Mesendoderm (in vitro differentiated cells): ENCODE measurements at regions not wholly inside any gene's neighbourhood (a gene's known extent, or its start where the extent isn't known, plus 50 kb on each side); places are given as distances from the start of the nearest gene placed in this dataset.

ENCODE experiments used
- DNase-seq: peaks from one replicate; pipeline ENCODE4 v3.0.0; 2013
- H2AK5ac ChIP-seq: 2 replicates; pipeline ENCODE4 v1.6.1; 2013; ENCODE audit warnings: low read length, inconsistent platforms
- H2BK120ac ChIP-seq: 2 replicates; pipeline ENCODE4 v1.6.1; 2013; ENCODE audit warnings: low read depth, mild to moderate bottlenecking, low read length, moderate library complexity, mixed read lengths
- H2BK15ac ChIP-seq: replicated peaks from 2 replicates; pipeline ENCODE4 v1.6.1; 2013; ENCODE audit warnings: low read depth, mild to moderate bottlenecking, moderate library complexity
- H2BK5ac ChIP-seq: 2 replicates; pipeline ENCODE4 v1.6.1; 2013; ENCODE audit warnings: low read length, inconsistent platforms
- H3K18ac ChIP-seq: 2 replicates; pipeline ENCODE4 v1.6.1; 2013; ENCODE audit warnings: mild to moderate bottlenecking, low read length, mixed read lengths
- H3K23ac ChIP-seq: one replicate; pipeline ENCODE4 v1.6.1; 2013; ENCODE audit warnings: low read length
- H3K27ac ChIP-seq: 2 replicates; pipeline ENCODE4 v1.5.1; 2013; ENCODE audit warnings: low read depth, mild to moderate bottlenecking, inconsistent platforms, low read length, moderate library complexity
- H3K27me3 ChIP-seq: 2 replicates; pipeline ENCODE4 v1.6.1; 2013; ENCODE audit warnings: low read length, control low read depth, mild to moderate bottlenecking, inconsistent platforms; ENCODE audit not compliant: insufficient read depth, poor library complexity
- H3K36me3 ChIP-seq: 2 replicates; pipeline ENCODE4 v1.6.1; 2013; ENCODE audit warnings: low read length, inconsistent platforms; ENCODE audit not compliant: control insufficient read depth, insufficient read depth
- H3K4ac ChIP-seq: one replicate; pipeline ENCODE4 v1.6.1; 2013; ENCODE audit warnings: low read depth, mild to moderate bottlenecking, low read length, moderate library complexity
- H3K4me1 ChIP-seq: 2 replicates; pipeline ENCODE4 v1.6.1; 2013; ENCODE audit warnings: low read depth, low read length, inconsistent platforms; ENCODE audit not compliant: control insufficient read depth
- H3K4me2 ChIP-seq: 2 replicates; pipeline ENCODE4 v1.6.1; 2013; ENCODE audit warnings: low read length
- H3K4me3 ChIP-seq: 2 replicates; pipeline ENCODE4 v1.5.1; 2013; ENCODE audit warnings: mild to moderate bottlenecking, low read length
- H3K56ac ChIP-seq: one replicate; pipeline ENCODE4 v1.6.1; 2013; ENCODE audit warnings: low read length
- H3K79me1 ChIP-seq: 2 replicates; pipeline ENCODE4 v1.6.1; 2013; ENCODE audit warnings: low read length, inconsistent platforms
- H3K79me2 ChIP-seq: 2 replicates; pipeline ENCODE4 v1.6.1; 2013; ENCODE audit warnings: mild to moderate bottlenecking, low read length; ENCODE audit not compliant: control insufficient read depth, insufficient read depth
- H3K9ac ChIP-seq: 2 replicates; pipeline ENCODE4 v1.6.1; 2013; ENCODE audit warnings: low read length, inconsistent platforms
- H4K5ac ChIP-seq: one replicate; pipeline ENCODE4 v1.6.1; 2013; ENCODE audit warnings: low read length
- H4K8ac ChIP-seq: one replicate; pipeline ENCODE4 v1.6.1; 2013; ENCODE audit warnings: low read depth, mild to moderate bottlenecking, control low read depth, low read length, moderate library complexity
- WGBS: extraction: QIAGEN DNeasy Blood & Tissue Kit; methylation state at CpG from one replicate; pipeline ENCODE4 v1.1.7; 2013; ENCODE audit warnings: low lambda C conversion rate, missing lambda C conversion rate; ENCODE audit not compliant: insufficient coverage; ENCODE audit errors: extremely low coverage; 5-methylcytosine and 5-hydroxymethylcytosine counted together

- Histone ChIP-seq H3K56ac (no peak overlapping the region), H3K79me2 (no peaks in the 10 kb centered on the region), H3K4ac (no peak overlapping the region), H2AK5ac (no peak overlapping the region), H3K36me3 (no peaks in the 10 kb centered on the region), H3K23ac (no peak overlapping the region), H3K27me3 (no peaks in the 10 kb centered on the region), H3K18ac (no peak overlapping the region), H3K27ac (no peak overlapping the region), H4K5ac (no peak overlapping the region), H2BK120ac (no peak overlapping the region), H2BK5ac (no peak overlapping the region), H3K79me1 (no peaks in the 10 kb centered on the region), H3K4me3 (no peak overlapping the region), H4K8ac (no peak overlapping the region), H3K9ac (no peak overlapping the region), H2BK15ac (no peak overlapping the region), H3K4me2 (no peak overlapping the region), H3K4me1 (peaks cover 3% of the 10 kb centered on the region)
- DNase-seq = no peak
These were observed 122.8 kb upstream of the NUDT4 start for GRCh38 chr12:93254911-93255310.

DNA sequence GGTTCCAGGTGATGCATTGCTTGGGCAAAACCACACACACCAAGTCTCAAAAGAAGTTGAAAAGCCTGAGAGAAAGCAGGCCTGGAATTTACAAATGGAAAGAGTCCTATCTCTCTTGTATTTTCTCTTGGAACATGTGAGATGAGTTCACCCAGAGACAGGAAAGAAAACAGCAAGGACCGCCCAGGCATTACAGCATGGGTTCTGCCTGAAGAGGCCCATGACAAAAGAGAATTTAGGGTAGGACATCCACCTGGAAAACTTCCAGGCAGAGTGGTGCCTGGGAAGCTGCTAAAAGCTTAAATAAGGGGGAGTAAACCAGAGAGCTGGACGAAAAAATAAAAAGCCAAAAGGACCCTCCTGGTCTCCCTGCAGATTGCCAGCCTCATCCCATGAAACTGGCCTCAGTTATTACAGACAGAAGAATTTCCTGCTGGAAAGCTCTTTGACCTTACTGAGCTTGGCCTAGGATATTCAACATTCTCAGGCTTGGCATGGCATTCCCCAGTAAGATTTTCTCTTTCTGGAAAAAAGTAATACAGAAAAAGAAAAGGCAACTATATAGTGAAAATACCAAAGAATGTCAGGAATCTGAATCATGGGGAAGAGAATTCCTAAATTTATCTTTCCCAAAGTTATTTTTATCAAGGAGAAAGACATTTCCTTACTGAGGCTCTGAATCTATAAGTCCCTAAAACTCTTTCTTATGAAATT, 121.3 kb upstream of the NUDT4 start:
- no peaks in the 10 kb centered on the region for H3K79me1 ChIP-seq
- no peak overlapping the region for H3K18ac ChIP-seq
- H2BK15ac ChIP-seq = no peak overlapping the region
- no peak overlapping the region for H3K23ac ChIP-seq
- no peak for DNase-seq
- no peak overlapping the region for H2BK5ac ChIP-seq
- H4K5ac ChIP-seq = no peak overlapping the region
- H3K4me1 ChIP-seq = peaks cover 3% of the 10 kb centered on the region
- no peak overlapping the region for H3K9ac ChIP-seq
- no peaks in the 10 kb centered on the region for H3K27me3 ChIP-seq
- no peak overlapping the region for H4K8ac ChIP-seq
- no peak overlapping the region for H2AK5ac ChIP-seq
- H2BK120ac ChIP-seq = no peak overlapping the region
- no peak overlapping the region for H3K4ac ChIP-seq
- no peak overlapping the region for H3K56ac ChIP-seq
- H3K4me3 ChIP-seq = no peak overlapping the region
- no peaks in the 10 kb centered on the region for H3K36me3 ChIP-seq
- no peak overlapping the region for H3K4me2 ChIP-seq
- H3K79me2 ChIP-seq = no peaks in the 10 kb centered on the region
- WGBS = no CpG with 5 or more reads among the region's 2 CpGs
- H3K27ac ChIP-seq = no peak overlapping the region

GRCh38 chr12:93261505-93262094, 116.1 kb upstream of the NUDT4 start:
- DNase-seq = no peak
- Histone ChIP-seq H3K27me3 (no peaks in the 10 kb centered on the region), H3K56ac (no peak overlapping the region), H3K4me3 (no peak overlapping the region), H3K18ac (no peak overlapping the region), H3K79me2 (no peaks in the 10 kb centered on the region), H2AK5ac (no peak overlapping the region), H4K8ac (no peak overlapping the region), H3K4me2 (no peak overlapping the region), H3K79me1 (no peaks in the 10 kb centered on the region), H3K27ac (no peak overlapping the region), H3K4me1 (peaks cover 3% of the 10 kb centered on the region), H3K36me3 (no peaks in the 10 kb centered on the region), H3K4ac (no peak overlapping the region), H2BK15ac (no peak overlapping the region), H3K9ac (no peak overlapping the region), H2BK120ac (no peak overlapping the region), H4K5ac (no peak overlapping the region), H3K23ac (no peak overlapping the region), H2BK5ac (no peak overlapping the region)
- 100% methylated on average over 1 of the region's 5 CpGs for WGBS

- H3K4me1 ChIP-seq = no peaks in the 10 kb centered on the region
- no peaks in the 10 kb centered on the region for H3K79me1 ChIP-seq
- no peak for DNase-seq
- H3K18ac ChIP-seq = no peak overlapping the region
- no peak overlapping the region for H3K4me2 ChIP-seq
- H2AK5ac ChIP-seq = no peak overlapping the region
- H3K4ac ChIP-seq = no peak overlapping the region
- no peak overlapping the region for H3K56ac ChIP-seq
- H2BK15ac ChIP-seq = no peak overlapping the region
- no peak overlapping the region for H4K5ac ChIP-seq
- H3K23ac ChIP-seq = no peak overlapping the region
- no peaks in the 10 kb centered on the region for H3K79me2 ChIP-seq
- no CpG with 5 or more reads among the region's 2 CpGs for WGBS
- H3K27ac ChIP-seq = no peak overlapping the region
- no peak overlapping the region for H2BK120ac ChIP-seq
- H4K8ac ChIP-seq = no peak overlapping the region
- H3K9ac ChIP-seq = no peak overlapping the region
- no peak overlapping the region for H3K4me3 ChIP-seq
- H2BK5ac ChIP-seq = no peak overlapping the region
- no peaks in the 10 kb centered on the region for H3K27me3 ChIP-seq
- H3K36me3 ChIP-seq = no peaks in the 10 kb centered on the region
These were observed 104.7 kb upstream of the NUDT4 start for GRCh38 chr12:93272997-93273396.

DNA sequence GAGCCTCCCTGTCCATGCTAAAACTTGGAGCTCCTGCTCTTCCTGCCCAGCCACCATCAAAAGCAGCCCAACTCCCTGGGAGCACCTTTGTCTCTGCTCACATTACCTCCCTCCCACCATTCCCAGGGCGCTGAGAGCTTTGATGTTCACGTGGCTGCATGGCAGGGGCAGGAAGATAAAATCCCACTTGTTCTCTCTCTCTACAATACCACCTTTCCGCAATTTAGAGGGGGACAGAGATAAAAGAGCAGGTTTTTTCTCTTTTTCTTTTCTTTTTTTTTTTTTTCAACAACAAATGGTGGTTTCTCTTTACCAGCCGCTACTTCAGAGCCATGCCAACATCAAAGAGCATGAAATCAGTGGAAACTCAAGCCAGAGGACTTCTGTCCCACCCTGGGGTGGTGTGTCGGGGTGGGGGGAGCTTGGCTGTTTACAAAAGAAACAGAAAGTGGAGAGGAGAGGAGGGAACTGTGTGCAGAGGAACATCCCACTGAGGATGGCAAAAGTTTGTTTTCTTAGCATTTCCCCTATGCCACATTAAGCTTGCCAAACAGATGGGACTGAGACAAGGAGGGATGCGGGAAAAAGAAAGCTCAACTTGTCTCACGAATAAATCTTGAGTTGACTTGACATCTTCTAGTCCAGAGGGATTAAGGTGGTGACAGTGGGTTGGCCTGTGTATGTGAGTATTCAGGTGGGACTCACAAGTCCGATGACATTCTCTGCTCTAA, 103.7 kb upstream of the NUDT4 start:
- Histone ChIP-seq H3K27me3 (no peaks in the 10 kb centered on the region), H3K79me1 (no peaks in the 10 kb centered on the region), H3K4ac (no peak overlapping the region), H3K23ac (no peak overlapping the region), H3K27ac (no peak overlapping the region), H3K4me3 (no peak overlapping the region), H2BK120ac (no peak overlapping the region), H3K4me2 (no peak overlapping the region), H3K18ac (no peak overlapping the region), H3K56ac (no peak overlapping the region), H4K5ac (no peak overlapping the region), H3K36me3 (no peaks in the 10 kb centered on the region), H2BK5ac (no peak overlapping the region), H3K9ac (no peak overlapping the region), H3K4me1 (no peaks in the 10 kb centered on the region), H3K79me2 (no peaks in the 10 kb centered on the region), H2AK5ac (no peak overlapping the region), H4K8ac (no peak overlapping the region), H2BK15ac (no peak overlapping the region)
- no CpG with 5 or more reads among the region's 8 CpGs for WGBS
- DNase-seq = peak; percentile 13
